Calu3 (cell line): ENCODE measurements at regions not wholly inside any gene's neighbourhood (a gene's known extent, or its start where the extent isn't known, plus 50 kb on each side); places are given as distances from the start of the nearest gene placed in this dataset.
A peak's percentile ranks its signal among the peaks of the same experiment; 100 is the strongest.
"Not testable (repeated sequence)": the region's sequence is repeated elsewhere in the genome, so short reads cannot be mapped to it uniquely, and the experiment has no call there.

Experiments used
- BruUV-seq: library from RNA; stranded (reverse); fragments of 400-500 nt; replicated peaks from 2 replicates; lab custom pipeline; 2021; lab: Mats Ljungman, UMichigan
- CTCF ChIA-PET: fragments of 300-600 bp; sonication (Branson Sonifier 250); formaldehyde crosslinking; loops from one replicate; lab custom pipeline; 2022; ENCODE audit warnings: antibody characterized with exemption; lab: Charles Lee
- DNase-seq: peaks from one replicate; pipeline ENCODE4 v3.0.0; 2022
- H3K27ac Mint-ChIP-seq: one replicate; pipeline ENCODE4 v1.8.0; 2022; ENCODE audit warnings: mixed read lengths; ENCODE audit not compliant: unreplicated experiment
- H3K27me3 Mint-ChIP-seq: one replicate; pipeline ENCODE4 v1.8.0; 2022; ENCODE audit warnings: mixed read lengths; ENCODE audit not compliant: unreplicated experiment
- H3K36me3 Mint-ChIP-seq: one replicate; pipeline ENCODE4 v1.8.0; 2022; ENCODE audit warnings: mild to moderate bottlenecking, moderate library complexity, mixed read lengths; ENCODE audit not compliant: insufficient read depth, unreplicated experiment
- H3K4me1 Mint-ChIP-seq: one replicate; pipeline ENCODE4 v1.8.0; 2022; ENCODE audit warnings: mild to moderate bottlenecking, low read depth, mixed read lengths; ENCODE audit not compliant: unreplicated experiment
- H3K4me3 Mint-ChIP-seq: one replicate; pipeline ENCODE4 v1.8.0; 2022; ENCODE audit warnings: mild to moderate bottlenecking, low read depth, moderate library complexity, mixed read lengths; ENCODE audit not compliant: unreplicated experiment
- H3K9me3 Mint-ChIP-seq: one replicate; pipeline ENCODE4 v1.8.0; 2022; ENCODE audit warnings: low read depth, mixed read lengths; ENCODE audit not compliant: unreplicated experiment
- intact Hi-C: fragments of 100-400 bp; cut with micrococcal nuclease; formaldehyde crosslinking; loops from one replicate; pipeline ENCODE4 v1.10.0; 2022; ENCODE audit not compliant: unreplicated experiment
- TF ChIP-seq, protein P1 (sequence below): fragments of 200-600 bp; IDR thresholded peaks from one replicate; pipeline ENCODE4 v1.8.0; 2022; ENCODE audit warnings: antibody characterized with exemption; ENCODE audit not compliant: unreplicated experiment

DNA sequence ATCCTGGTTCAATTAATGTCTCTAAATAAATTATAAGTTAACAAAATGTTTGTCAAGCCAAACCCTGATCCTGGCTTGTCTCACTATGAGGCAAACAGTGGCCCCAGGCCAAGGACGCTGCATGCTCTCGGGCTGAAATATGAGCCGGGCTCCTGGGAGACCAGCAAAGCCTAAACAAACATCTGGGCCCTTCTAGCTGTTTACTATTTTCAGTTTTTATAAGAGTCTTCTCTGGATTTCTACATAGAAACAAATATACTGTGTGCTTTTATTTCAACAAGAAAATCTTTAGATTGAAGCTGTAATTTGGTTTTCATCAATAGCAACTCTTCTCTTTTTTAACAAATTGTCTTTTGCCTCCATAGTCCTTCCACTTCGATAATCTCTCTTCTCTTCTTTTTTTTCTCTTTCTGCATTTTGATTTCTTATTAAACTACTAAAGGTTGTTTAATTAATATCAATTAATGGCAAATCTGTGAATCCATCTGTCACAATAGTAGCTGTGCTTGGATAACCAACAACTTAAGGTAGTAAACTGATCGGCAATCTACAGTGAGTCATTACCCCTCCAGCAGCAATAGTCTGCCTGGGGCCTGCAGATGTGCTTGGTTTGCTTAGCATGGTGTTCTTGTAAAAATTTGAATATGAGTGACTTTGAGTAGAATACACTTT, 83.3 kb upstream of the DNAJC1 start:
- Mint-ChIP-seq H3K4me1 (no peaks in the 10 kb centered on the region), H3K27me3 (peaks cover 46% of the 10 kb centered on the region), H3K9me3 (no peaks in the 10 kb centered on the region), H3K36me3 (no peaks in the 10 kb centered on the region), H3K27ac (no peak overlapping the region), H3K4me3 (no peak overlapping the region)
- CTCF ChIA-PET = no interaction called here
- TF ChIP-seq, protein P1, sequence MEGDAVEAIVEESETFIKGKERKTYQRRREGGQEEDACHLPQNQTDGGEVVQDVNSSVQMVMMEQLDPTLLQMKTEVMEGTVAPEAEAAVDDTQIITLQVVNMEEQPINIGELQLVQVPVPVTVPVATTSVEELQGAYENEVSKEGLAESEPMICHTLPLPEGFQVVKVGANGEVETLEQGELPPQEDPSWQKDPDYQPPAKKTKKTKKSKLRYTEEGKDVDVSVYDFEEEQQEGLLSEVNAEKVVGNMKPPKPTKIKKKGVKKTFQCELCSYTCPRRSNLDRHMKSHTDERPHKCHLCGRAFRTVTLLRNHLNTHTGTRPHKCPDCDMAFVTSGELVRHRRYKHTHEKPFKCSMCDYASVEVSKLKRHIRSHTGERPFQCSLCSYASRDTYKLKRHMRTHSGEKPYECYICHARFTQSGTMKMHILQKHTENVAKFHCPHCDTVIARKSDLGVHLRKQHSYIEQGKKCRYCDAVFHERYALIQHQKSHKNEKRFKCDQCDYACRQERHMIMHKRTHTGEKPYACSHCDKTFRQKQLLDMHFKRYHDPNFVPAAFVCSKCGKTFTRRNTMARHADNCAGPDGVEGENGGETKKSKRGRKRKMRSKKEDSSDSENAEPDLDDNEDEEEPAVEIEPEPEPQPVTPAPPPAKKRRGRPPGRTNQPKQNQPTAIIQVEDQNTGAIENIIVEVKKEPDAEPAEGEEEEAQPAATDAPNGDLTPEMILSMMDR = no peak
- intact Hi-C loops = no loop called here
- peak; percentile 60 for DNase-seq
- no TSS peak for BruUV-seq

DNA sequence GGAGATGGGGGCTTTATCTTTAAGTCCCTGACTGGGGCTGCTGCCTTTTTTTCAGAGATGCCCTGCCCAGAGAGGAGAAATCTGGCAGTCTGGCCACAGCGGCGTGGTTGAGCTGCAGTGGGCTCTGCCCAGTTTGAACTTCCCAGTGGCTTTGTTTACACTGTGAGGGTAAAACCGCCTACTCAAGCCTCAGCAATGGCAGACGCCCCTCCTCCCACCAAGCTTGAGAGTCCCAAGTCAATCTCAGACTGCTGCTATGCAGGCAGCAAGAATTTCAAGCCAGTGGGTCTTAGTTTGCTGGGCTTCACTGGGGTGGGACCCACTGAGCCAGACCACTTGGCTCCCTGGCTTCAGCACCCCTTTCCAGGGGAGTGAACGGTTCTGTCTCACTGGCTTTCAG, 76.4 kb upstream of the DNAJC1 start:
- DNase-seq, H3K4me1 Mint-ChIP-seq, H3K4me3 Mint-ChIP-seq, H3K9me3 Mint-ChIP-seq, intact Hi-C loops, BruUV-seq, H3K36me3 Mint-ChIP-seq, H3K27ac Mint-ChIP-seq: not testable (repeated sequence)
- CTCF ChIA-PET = interaction anchor here (0.7 kb wide), 1 partner anchor 1196 kb away, joined by 6 read pairs; no protein-coding TSS in a partner anchor
- peaks cover 48% of the 10 kb centered on the region for H3K27me3 Mint-ChIP-seq

DNA sequence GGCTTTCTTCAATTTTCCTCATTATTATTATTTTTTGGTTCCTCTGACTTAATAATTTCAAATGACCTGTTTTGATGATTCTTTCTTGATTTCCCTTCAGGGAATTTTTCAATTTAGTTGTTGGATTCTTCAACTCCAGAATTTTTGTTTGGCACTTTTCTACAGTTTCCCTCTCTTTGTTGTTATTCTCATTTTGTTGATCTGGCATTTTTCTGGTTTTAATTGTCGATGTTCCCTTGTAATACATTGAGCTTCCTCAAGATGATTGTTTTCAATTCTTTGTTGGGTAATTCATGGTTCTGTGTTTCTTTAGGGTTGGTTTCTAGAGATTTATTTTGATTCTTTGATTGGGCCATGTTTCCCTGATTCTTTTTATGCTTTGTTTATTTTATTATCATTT, 67.8 kb upstream of the DNAJC1 start:
- no peaks in the 10 kb centered on the region for H3K9me3 Mint-ChIP-seq
- TF ChIP-seq, protein P1 = no peak
- H3K4me1 Mint-ChIP-seq = no peaks in the 10 kb centered on the region
- no peaks in the 10 kb centered on the region for H3K36me3 Mint-ChIP-seq
- H3K27ac Mint-ChIP-seq = no peak overlapping the region
- no peaks in the 10 kb centered on the region for H3K27me3 Mint-ChIP-seq
- no TSS peak for BruUV-seq
- no peak overlapping the region for H3K4me3 Mint-ChIP-seq
- CTCF ChIA-PET = interaction anchor here (0.6 kb wide), 1 partner anchor 1334 kb away, joined by 4 read pairs; no protein-coding TSS in a partner anchor
- intact Hi-C loops = no loop called here
- no peak for DNase-seq

DNA sequence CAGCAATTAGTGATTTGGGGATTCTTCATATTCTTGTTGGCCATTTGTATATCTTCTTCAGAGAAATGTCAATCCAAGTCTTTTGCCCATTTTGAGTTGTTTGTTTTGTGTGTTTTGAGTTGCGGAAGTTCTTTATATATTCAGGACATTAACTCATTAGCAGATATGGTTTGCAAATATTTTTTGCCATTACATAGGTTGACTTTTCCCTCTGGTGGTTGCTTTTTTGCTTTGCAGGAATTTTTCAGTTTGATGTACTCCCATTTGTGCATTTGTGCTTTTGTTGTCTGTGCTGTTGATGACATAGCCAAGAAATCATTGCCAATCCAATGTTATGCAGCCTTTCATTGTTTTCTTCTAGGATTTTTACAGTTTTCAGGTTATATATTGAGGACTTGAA, 63.6 kb upstream of the DNAJC1 start:
- CTCF ChIA-PET = no interaction called here
- Mint-ChIP-seq H3K27ac (no peak overlapping the region), H3K9me3 (no peaks in the 10 kb centered on the region)

DNA sequence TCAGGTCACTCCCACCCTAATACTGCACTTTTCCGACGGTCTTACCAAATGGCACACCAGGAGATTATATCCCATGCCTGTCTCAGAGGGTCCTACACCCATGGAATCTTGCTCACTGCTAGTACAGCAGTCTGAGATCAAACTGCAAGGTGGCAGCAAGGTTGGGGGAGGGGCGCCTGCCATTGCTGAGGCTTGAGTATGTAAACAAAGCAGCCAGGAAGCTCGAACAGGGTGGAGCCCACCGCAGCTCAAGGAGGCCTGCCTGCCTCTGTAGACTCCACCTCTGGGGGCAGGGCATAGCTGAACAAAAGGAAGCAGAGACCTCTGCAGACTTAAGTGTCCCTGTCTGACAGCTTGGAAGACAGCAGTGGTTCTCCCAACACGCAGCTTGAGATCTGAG, 57.5 kb upstream of the DNAJC1 start:
- BruUV-seq, DNase-seq, intact Hi-C loops, H3K9me3 Mint-ChIP-seq, CTCF ChIA-PET, H3K27ac Mint-ChIP-seq, H3K4me3 Mint-ChIP-seq, H3K36me3 Mint-ChIP-seq, H3K4me1 Mint-ChIP-seq: not testable (repeated sequence)
- peaks cover 12% of the 10 kb centered on the region for H3K27me3 Mint-ChIP-seq

More for the DNA sequence above, 63.6 kb upstream of the DNAJC1 start:
- no peak for DNase-seq
- peaks cover 4% of the 10 kb centered on the region for H3K27me3 Mint-ChIP-seq
- no TSS peak for BruUV-seq
- H3K4me1 Mint-ChIP-seq = no peaks in the 10 kb centered on the region
- no peaks in the 10 kb centered on the region for H3K36me3 Mint-ChIP-seq
- TF ChIP-seq, protein P1 = no peak
- H3K4me3 Mint-ChIP-seq = no peak overlapping the region
- intact Hi-C loops = no loop called here
